ENCODE measurements at regions not wholly inside any gene's neighbourhood (a gene's known extent, or its start where the extent isn't known, plus 50 kb on each side); places are given as distances from the start of the nearest gene placed in this dataset.

DNA sequence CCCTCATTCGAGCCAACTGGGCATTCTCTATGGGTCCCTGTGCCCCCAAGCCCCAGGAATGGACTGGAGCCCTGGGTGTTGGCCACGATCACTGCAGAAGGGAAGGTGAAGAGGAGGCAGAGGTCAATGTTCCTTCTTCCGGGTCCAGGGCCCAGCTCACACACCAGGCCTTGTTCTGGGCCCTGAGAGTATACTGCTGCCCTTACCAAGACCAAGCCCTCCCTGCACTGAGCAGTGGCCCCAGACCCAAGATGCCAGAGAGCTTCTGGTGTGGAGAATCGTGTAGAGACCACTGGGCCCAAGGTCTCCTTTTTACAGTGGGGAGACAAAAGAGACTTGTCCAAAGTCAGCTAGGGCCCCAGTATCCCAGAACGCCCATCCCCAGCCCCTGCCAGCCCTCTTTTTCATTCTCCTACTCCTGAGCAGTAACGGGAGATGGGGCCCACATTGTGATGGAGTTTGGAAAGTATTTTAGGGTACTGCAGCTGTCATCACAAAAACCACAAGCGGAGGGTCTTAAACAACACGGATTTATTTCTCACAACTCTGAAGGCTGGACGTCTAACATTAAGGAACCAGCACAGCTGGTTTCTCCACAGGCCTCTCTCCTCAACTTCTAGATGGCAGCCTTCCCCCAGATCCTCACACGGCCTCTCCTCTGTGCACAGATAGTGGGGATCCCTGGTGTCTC, 79.4 kb downstream of the PDGFA start:
- no peak for DNase-seq (ENCODE audit: low read depth)

DNA sequence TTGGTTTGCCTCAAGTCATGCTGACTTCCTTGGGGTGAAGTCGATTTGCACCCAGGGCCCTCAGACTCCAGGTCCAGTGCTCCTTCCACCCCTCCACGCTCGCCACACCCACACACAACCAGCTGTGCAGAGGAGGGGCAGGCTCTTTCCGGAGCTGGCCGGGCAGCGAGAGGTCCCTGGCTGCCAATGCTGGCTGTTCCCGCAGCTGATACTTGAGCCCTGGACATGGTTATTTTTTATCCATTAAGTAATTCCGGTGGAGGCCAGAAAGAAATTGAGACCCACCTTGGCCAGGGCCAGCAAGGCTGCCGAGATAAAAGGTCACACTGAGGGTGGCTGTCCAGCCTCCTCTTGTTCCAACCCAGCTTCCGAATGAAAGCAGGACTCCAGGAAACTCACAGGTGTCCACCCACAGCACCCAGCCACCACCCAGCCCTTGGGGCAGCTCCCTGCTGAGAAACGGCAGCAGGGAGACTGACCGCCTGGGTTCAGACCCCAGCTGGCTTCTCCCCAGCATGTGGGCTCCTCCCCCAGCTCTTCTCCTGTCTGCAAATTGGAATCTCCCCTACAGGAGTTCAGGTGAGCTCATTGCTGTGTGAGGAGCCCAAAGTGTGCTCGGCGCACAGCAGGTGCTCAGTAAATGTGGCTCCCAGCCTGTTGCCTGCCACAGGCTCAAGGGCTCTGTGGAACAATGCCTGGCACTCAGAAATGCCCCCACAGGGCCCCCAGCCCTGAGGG, 77.8 kb downstream of the PDGFA start:
- DNase-seq (ENCODE audit: low read depth) = no peak

DNA sequence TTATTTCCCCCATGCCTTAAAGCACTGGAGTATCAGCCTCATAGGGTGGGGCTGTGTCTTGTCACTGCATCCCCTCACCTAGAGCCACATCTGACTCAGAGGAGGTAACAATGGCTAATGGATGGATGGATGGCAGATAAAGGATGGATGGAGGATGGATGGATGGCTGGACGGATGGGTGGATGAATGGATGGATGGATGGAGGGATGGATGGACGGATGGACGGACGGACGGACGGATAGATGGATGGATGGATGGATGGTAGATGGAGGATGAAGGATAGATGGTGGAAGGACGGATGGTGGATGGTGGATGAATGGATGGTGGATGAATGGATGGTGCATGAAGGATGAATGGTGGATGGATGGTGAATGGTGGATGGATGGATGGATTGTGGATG, 77.2 kb downstream of the PDGFA start:
- no peak for DNase-seq (ENCODE audit: low read depth)

DNA sequence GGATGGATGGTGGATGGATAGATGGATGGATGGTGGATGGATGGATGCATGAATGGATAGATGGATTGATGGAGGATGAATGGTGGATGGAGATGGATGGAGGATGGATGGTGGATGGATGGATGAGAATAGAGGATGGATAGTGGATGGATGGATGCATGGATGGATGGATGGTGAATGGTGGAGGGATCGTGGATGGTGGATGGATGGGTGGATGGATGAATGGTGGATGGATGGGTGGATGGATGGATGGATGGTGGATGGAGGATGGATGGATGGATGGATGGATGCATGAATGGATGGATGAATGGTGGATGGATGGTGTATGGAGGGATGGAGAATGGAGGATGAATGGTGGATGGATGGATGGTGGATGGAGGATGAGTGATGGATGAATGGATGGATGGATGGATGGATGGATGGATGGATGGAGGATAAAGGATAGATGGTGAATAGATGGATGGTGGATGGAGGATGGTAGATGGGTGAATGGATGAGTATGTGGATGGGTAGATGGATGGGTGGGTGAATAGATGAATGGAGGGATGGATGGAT, 76.3 kb downstream of the PDGFA start:
- DNase-seq (ENCODE audit: low read depth) = no peak

DNA sequence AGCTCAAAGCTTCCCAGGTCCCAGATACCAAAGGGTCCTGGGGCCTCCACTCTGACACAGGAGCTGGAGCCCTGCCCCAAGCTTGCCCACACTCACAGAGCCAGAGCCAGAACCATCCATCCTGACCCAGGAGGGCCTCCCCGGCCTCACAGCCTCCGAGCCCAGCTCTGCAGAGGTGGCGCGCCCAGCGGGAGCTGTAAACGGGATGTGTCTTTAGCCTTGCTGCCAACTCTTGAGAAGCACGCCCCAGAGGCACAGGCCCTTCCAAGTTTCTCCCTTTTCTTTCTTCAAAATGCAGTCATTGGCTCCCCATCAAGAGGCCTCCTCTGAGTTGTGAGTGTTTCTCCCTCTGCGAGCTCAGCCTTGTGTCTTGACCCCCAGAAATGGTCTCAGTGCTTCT, 75.0 kb downstream of the PDGFA start:
- DNase-seq (ENCODE audit: low read depth) = no peak

DNA sequence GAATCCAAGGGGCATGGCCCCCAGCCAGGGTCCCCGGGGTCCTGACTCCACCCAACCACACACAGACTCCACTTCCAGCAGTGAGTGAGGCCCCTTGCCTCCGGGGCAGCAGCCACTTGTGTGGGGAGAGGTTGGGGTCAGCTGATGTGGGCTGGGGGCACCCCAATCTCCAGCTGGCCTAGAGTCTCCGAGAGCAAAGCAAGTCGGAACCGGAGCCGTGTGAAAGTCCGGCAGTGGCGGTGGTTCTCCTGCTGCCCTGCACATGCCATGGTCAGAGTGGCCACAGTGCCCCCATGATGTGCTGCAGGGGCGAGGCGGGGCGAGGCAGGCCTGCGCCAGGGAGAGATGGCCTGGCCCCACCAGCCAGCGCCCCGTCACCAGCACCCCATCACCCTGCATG, 74.6 kb downstream of the PDGFA start:
- DNase-seq (ENCODE audit: low read depth) = no peak

DNA sequence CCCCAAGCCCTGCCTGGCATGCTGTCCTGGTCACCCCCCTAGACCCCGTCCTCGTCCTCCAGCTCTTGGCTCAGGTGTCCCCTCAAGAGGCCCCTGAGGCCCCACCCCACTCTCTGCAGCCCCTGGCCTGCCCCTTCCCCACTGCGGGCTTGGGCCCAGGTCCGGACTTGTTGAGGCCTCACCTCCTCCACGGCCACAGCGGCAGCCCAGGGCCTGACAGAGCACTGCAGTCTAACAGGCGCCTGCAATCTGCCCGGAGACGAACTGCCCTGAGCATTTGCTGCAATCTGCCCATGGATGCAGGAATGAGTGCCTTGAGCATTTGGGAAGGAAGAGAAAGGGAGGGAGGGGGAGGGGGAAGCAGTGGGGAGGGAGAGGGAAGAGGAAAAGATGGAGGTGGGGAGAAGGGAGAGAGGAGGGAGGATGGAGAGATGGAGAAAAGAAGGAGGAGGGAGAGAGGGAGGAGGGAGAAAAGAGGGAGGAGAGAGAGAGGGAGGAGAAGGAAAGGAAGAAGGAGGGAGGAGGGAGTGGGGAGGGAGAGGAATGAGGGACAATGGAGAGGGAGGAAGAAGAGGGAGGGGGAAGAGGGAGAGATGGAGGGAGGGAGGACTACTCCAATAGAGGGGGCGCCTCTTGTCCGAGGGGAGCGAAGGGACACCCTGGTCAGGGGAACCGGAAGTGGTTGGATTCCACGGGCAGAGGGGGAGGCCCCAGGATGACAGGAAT, 73.9 kb downstream of the PDGFA start:
- DNase-seq (ENCODE audit: low read depth) = no peak

DNA sequence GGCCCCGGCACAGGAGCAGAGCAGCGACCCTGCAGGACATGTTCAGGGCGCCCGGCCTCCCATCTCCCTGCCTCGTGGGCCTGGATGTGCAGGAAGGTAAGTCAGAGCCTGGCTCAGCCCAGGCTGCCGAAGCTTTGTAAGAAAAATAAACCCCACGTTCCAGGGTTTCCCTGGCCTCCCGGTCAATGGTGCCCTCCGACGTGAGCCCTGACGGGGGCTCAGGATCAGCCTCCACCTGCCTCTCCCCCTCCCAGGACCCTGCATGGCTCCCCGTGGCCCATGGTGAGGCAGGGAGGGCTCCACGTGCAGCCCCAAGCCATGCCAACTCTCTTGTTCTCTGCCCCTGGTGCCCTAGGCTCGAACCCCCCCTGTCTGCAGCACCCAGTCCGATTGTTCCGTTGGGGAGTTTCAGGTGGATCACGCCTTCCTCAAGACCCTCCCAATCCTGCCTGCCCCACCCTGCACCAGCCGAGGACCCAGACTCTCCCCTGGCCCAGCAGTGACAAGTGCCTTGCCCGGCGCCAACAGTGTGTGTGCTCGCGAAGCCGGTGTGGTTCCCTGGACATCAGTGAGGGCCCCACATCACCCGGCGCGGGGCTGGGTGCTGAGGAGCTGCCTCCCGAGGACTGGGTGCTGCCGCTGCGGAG, 73.2 kb downstream of the PDGFA start:
- no peak for DNase-seq (ENCODE audit: low read depth)
